A673 (cell line): ENCODE measurements at regions not wholly inside any gene's neighbourhood (a gene's known extent, or its start where the extent isn't known, plus 50 kb on each side); places are given as distances from the start of the nearest gene placed in this dataset.

Experiments
- EZH2 ChIP-seq: fragments of 200-600 bp; sonication (generic); IDR thresholded peaks from 2 replicates; pipeline ENCODE4 v1.6.1; 2017; ENCODE audit warnings: borderline replicate concordance, low read depth, mild to moderate bottlenecking, mixed read lengths, antibody characterized with exemption, low read length; ENCODE audit not compliant: poor library complexity, severe bottlenecking
- TF ChIP-seq, protein P1 (sequence below): fragments of 300-800, 200-600 bp; sonication (generic); conservative IDR thresholded peaks from 2 replicates; pipeline ENCODE4 v1.5.1; 2017; ENCODE audit warnings: low read depth, mild to moderate bottlenecking, antibody characterized with exemption, low read length, moderate library complexity, mixed read lengths

DNA sequence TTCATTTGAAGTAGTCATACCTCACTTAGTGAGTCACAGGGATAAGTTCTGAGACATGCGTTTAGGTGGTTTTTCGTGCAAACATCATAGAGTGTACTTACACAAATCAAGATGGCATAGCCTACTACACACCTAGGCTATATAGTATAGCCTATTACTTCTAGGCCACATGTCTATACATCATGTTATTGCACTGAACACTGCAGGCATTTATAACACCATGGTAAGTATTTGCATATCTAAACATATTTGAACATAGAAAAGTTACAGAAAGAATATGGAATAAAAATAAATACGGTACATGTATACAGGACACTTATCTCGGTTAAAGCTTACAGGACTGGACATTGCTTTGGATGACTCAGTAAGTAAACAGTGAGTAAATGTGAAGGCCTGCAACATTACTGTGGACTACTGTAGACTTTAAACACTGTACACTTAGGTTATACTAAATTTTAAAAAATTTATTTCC lies 670.6 kb downstream of the SLC16A7 start:
- TF ChIP-seq, protein P1, sequence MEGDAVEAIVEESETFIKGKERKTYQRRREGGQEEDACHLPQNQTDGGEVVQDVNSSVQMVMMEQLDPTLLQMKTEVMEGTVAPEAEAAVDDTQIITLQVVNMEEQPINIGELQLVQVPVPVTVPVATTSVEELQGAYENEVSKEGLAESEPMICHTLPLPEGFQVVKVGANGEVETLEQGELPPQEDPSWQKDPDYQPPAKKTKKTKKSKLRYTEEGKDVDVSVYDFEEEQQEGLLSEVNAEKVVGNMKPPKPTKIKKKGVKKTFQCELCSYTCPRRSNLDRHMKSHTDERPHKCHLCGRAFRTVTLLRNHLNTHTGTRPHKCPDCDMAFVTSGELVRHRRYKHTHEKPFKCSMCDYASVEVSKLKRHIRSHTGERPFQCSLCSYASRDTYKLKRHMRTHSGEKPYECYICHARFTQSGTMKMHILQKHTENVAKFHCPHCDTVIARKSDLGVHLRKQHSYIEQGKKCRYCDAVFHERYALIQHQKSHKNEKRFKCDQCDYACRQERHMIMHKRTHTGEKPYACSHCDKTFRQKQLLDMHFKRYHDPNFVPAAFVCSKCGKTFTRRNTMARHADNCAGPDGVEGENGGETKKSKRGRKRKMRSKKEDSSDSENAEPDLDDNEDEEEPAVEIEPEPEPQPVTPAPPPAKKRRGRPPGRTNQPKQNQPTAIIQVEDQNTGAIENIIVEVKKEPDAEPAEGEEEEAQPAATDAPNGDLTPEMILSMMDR: no peak
- TF ChIP-seq EZH2: no peak
